Gastrocnemius medialis (tissue), 4 donors: ENCODE measurements at regions not wholly inside any gene's neighbourhood (a gene's known extent, or its start where the extent isn't known, plus 50 kb on each side); places are given as distances from the start of the nearest gene placed in this dataset.

ENCODE experiments used
- ATAC-seq, 2 donors: fragments of 150-250 bp; one replicate each; pipeline ENCODE4 v1.9.1; 2016
- DNase-seq, 2 donors: peaks; one replicate each; pipeline ENCODE4 v3.0.0-alpha.2; 2019
- H3K27ac ChIP-seq, 4 donors: fragments of 200-600 bp; sonication (generic); 1 replicate in 1 of 4; 2 replicates in 3 of 4; pipeline ENCODE4 v1.5.1; 2016 to 2018; ENCODE audit warnings: mild to moderate bottlenecking in 2 of 4, moderate library complexity in 1 of 4
- H3K27me3 ChIP-seq, 3 donors: fragments of 200-600 bp; sonication (generic) in 2 of 3; 1 replicate in 1 of 3; 2 replicates in 2 of 3; pipeline versions ENCODE4 v1.5.1 to v1.6.0; 2016 to 2019; ENCODE audit warnings: mild to moderate bottlenecking in 1 of 3, moderate library complexity in 1 of 3
- H3K36me3 ChIP-seq, 2 donors: fragments of 200-600 bp; sonication (generic) in 1 of 2; one replicate each; pipeline ENCODE4 v1.5.1; 2017 to 2018
- H3K4me1 ChIP-seq, 2 donors: fragments of 200-600 bp; sonication (generic) in 1 of 2; one replicate each; pipeline ENCODE4 v1.5.1; 2016 to 2017; ENCODE audit warnings: mild to moderate bottlenecking in 2 of 2
- H3K4me3 ChIP-seq, 4 donors: fragments of 200-600 bp; sonication (generic) in 3 of 4; 1 replicate in 1 of 4; 2 replicates in 3 of 4; pipeline ENCODE4 v1.5.1; 2016 to 2019; ENCODE audit warnings: mild to moderate bottlenecking in 2 of 4
- H3K9me3 ChIP-seq, 3 donors: fragments of 200-600 bp; sonication (generic) in 2 of 3; 1 replicate in 1 of 3; 2 replicates in 2 of 3; pipeline ENCODE4 v1.5.1; 2016 to 2019
- CTCF ChIP-seq, 5 experiments: fragments of 450-650 bp in 3 of 5; fragments of 200-600 bp in 2 of 5; sonication (generic) in 2 of 5; IDR thresholded peaks in 4 of 5; conservative IDR thresholded peaks in 1 of 5; 1 replicate in 4 of 5; 2 replicates in 1 of 5; pipeline ENCODE4 v1.5.1; 2016 to 2019; ENCODE audit warnings: antibody characterized with exemption in 5 of 5, mild to moderate bottlenecking in 3 of 5, moderate library complexity in 3 of 5
- POLR2A ChIP-seq, 2 donors: fragments of 450-650 bp; IDR thresholded peaks; one replicate each; pipeline ENCODE4 v1.6.1; 2017; ENCODE audit warnings: antibody characterized with exemption in 2 of 2, mild to moderate bottlenecking in 2 of 2, moderate library complexity in 2 of 2
- in situ Hi-C, 4 donors: fragments of 200-750 bp; cut with MboI; loops; one replicate each; pipeline versions ENCODE4 v1.15.0 to v1.8.0; 2017; ENCODE audit warnings: low sequenced_read_pairs in 4 of 4
- intact Hi-C: fragments of 100-400 bp; cut with DNase I; formaldehyde crosslinking; loops from one replicate; pipeline ENCODE4 v1.15.1; 2023; ENCODE audit warnings: low total_unique reads
- microRNA counts, 2 donors: library from miRNA; unstranded; fragments of <30 nt; microRNA quantifications; one replicate each; lab custom pipeline; 2016
- microRNA-seq, 2 donors: library from miRNA; unstranded; fragments of <30 nt; microRNA quantifications; one replicate each; pipeline ENCODE4, GENCODE V29; 2016; ENCODE audit warnings: borderline replicate concordance in 2 of 2

GRCh38 chr6:127058027-127058426 lies 60.4 kb upstream of the RSPO3 start:
- in situ Hi-C loops (no loop called here), intact Hi-C loops (no loop called here)
- ATAC-seq (no peak), DNase-seq (no peak)
- no peaks in the 10 kb centered on the region for H3K9me3 ChIP-seq
- H3K27ac ChIP-seq = no peak overlapping the region
- TF ChIP-seq POLR2A (IDR thresholded peaks at IDR 0.05) (no peak), CTCF (IDR thresholded peaks at IDR 0.05 in 4 of 5, conservative IDR thresholded peaks at IDR 0.05 in 1 of 5) (no peak)
- H3K4me3 ChIP-seq = no peak overlapping the region
- H3K27me3 ChIP-seq = no peaks in the 10 kb centered on the region
- H3K4me1 ChIP-seq = no peaks in the 10 kb centered on the region
- no peaks in the 10 kb centered on the region for H3K36me3 ChIP-seq

- H3K4me3 ChIP-seq = no peak overlapping the region
- no peaks in the 10 kb centered on the region for H3K36me3 ChIP-seq
- H3K27me3 ChIP-seq = no peaks in the 10 kb centered on the region
- no peak for ATAC-seq
- DNase-seq = no peak
- intact Hi-C loops (no loop called here), in situ Hi-C loops (no loop called here)
- no peak overlapping the region for H3K27ac ChIP-seq
- H3K4me1 ChIP-seq = no peaks in the 10 kb centered on the region
- no peaks in the 10 kb centered on the region for H3K9me3 ChIP-seq
- no peak for TF ChIP-seq CTCF (IDR thresholded peaks at IDR 0.05 in 4 of 5, conservative IDR thresholded peaks at IDR 0.05 in 1 of 5)
- TF ChIP-seq POLR2A (IDR thresholded peaks at IDR 0.05) = no peak
Measured at GRCh38 chr6:127058936-127059335, 59.5 kb upstream of the RSPO3 start.

MicroRNAs encoded in the stretch of these regions (microRNA counts, 767-probe panel; counts per million panel counts)
- 356 to 448 counts per million in 2 donors for microRNA hsa-miR-588 (lab: Ali Mortazavi, UCI)

Small RNA genes lying in the stretch of these regions (microRNA-seq; reads per million reads assigned to microRNA genes)
- gene MIR588 = 0 reads per million in 2 donors
